ENCODE measurements at regions not wholly inside any gene's neighbourhood (a gene's known extent, or its start where the extent isn't known, plus 50 kb on each side); places are given as distances from the start of the nearest gene placed in this dataset.

GRCh38 chr1:71154429-71154828, 73.6 kb upstream of the ZRANB2 start (continued):
- TF ChIP-seq HIC1 (tag by site-specific recombination; IDR thresholded peaks at IDR 0.05) (no peak), ZNF354C (tag by site-specific recombination; IDR thresholded peaks at IDR 0.05; ENCODE audit: borderline replicate concordance, low read depth) (no peak), ZNF701 (tag by site-specific recombination; IDR thresholded peaks at IDR 0.05) (no peak), ZNF341 (tag by site-specific recombination; IDR thresholded peaks at IDR 0.05; ENCODE audit: low read depth) (no peak)

GRCh38 chr1:71153826-71154225, 73.0 kb upstream of the ZRANB2 start:
- TF ChIP-seq ZNF416 (tag by site-specific recombination; IDR thresholded peaks at IDR 0.05) (no peak), IKZF3 (tag by site-specific recombination; IDR thresholded peaks at IDR 0.05) (no peak), ZNF600 (tag by site-specific recombination; IDR thresholded peaks at IDR 0.05) (no peak), ZNF621 (tag by site-specific recombination; IDR thresholded peaks at IDR 0.05) (no peak), SP2 (tag by site-specific recombination; IDR thresholded peaks at IDR 0.05) (no peak), ZBTB44 (tag by site-specific recombination; IDR thresholded peaks at IDR 0.05) (no peak), ZNF660 (tag by site-specific recombination; IDR thresholded peaks at IDR 0.05) (no peak), ZNF791 (tag by site-specific recombination; IDR thresholded peaks at IDR 0.05) (no peak), ZNF274 (IDR thresholded peaks at IDR 0.05; ENCODE audit: low read length) (no peak), ZNF274 (tag by site-specific recombination; IDR thresholded peaks at IDR 0.05; ENCODE audit: borderline replicate concordance) (no peak), ZNF701 (tag by site-specific recombination; IDR thresholded peaks at IDR 0.05) (no peak)
- ChIA-PET POLR2A (no interaction called here), CTCF (no interaction called here)
- no peaks in the 10 kb centered on the region for H3K4me1 ChIP-seq (ENCODE audit: control insufficient read depth, insufficient read depth, low read length)
- no peaks in the 10 kb centered on the region for H3K36me3 ChIP-seq (ENCODE audit: control insufficient read depth in 2 of 2, insufficient read depth in 1 of 2, low read length in 2 of 2)
- no peak overlapping the region for H3K27ac ChIP-seq (ENCODE audit: extremely low read depth, low read depth, low read length)
- H3K9me3 ChIP-seq (ENCODE audit: control insufficient read depth, insufficient read depth, low read depth, low read length) = no peaks in the 10 kb centered on the region
- H3K4me3 ChIP-seq (ENCODE audit: low read depth, low read length) = no peak overlapping the region

- Histone ChIP-seq H3K27ac (ENCODE audit: extremely low read depth, low read depth, low read length) (no peak overlapping the region), H3K9me3 (ENCODE audit: control insufficient read depth, insufficient read depth, low read depth, low read length) (no peaks in the 10 kb centered on the region), H3K36me3 (ENCODE audit: control insufficient read depth in 2 of 2, insufficient read depth in 1 of 2, low read length in 2 of 2) (no peaks in the 10 kb centered on the region), H3K4me1 (ENCODE audit: control insufficient read depth, insufficient read depth, low read length) (no peaks in the 10 kb centered on the region), H3K4me3 (ENCODE audit: low read depth, low read length) (no peak overlapping the region)
- ChIA-PET POLR2A (no interaction called here), CTCF (no interaction called here)
- TF ChIP-seq SP3 (tag by site-specific recombination; IDR thresholded peaks at IDR 0.05) = no peak
- TF ChIP-seq ZBTB6 (tag by site-specific recombination; IDR thresholded peaks at IDR 0.05) = no peak
- TF ChIP-seq ZBTB8A (tag by site-specific recombination; IDR thresholded peaks at IDR 0.05) = no peak
- no peak for TF ChIP-seq ZNF175 (tag by site-specific recombination; IDR thresholded peaks at IDR 0.05)
- no peak for TF ChIP-seq ZNF558 (tag by site-specific recombination; IDR thresholded peaks at IDR 0.05)
- no peak for TF ChIP-seq ZNF473 (tag by site-specific recombination; IDR thresholded peaks at IDR 0.05)
- TF ChIP-seq ZBTB1 (tag by site-specific recombination; IDR thresholded peaks at IDR 0.05) = no peak
- no peak for TF ChIP-seq GLIS1 (tag by site-specific recombination; IDR thresholded peaks at IDR 0.05)
- TF ChIP-seq SETDB1 (IDR thresholded peaks at IDR 0.05; ENCODE audit: insufficient read length, low read length) = no peak
- TF ChIP-seq MZF1 (tag by site-specific recombination; IDR thresholded peaks at IDR 0.05; ENCODE audit: borderline replicate concordance) = no peak
- TF ChIP-seq BCL11A (tag by site-specific recombination; IDR thresholded peaks at IDR 0.05; ENCODE audit: low read depth) = no peak
- no peak for TF ChIP-seq ZNF600 (tag by site-specific recombination; IDR thresholded peaks at IDR 0.05)
- TF ChIP-seq ZNF366 (tag by site-specific recombination; conservative IDR thresholded peaks at IDR 0.05) = no peak
- no peak for TF ChIP-seq TSHZ1 (tag by site-specific recombination; IDR thresholded peaks at IDR 0.05; ENCODE audit: borderline replicate concordance)
These were observed 67.0 kb upstream of the ZRANB2 start for GRCh38 chr1:71147637-71148360.
